ENCODE measurements at regions not wholly inside any gene's neighbourhood (a gene's known extent, or its start where the extent isn't known, plus 50 kb on each side); places are given as distances from the start of the nearest gene placed in this dataset.
"Not testable (repeated sequence)": the region's sequence is repeated elsewhere in the genome, so short reads cannot be mapped to it uniquely, and the experiment has no call there.

- not testable (repeated sequence) for TF ChIP-seq CTCF (IDR thresholded peaks at IDR 0.05 in 2 of 3, conservative IDR thresholded peaks at IDR 0.05 in 1 of 3; ENCODE audit: borderline replicate concordance in 1 of 3, insufficient read depth in 1 of 3, low read depth in 2 of 3, low read length in 2 of 3); POLR2A (IDR thresholded peaks at IDR 0.05; ENCODE audit: borderline replicate concordance, extremely low read depth, insufficient read depth, insufficient read length); EZH2 (IDR thresholded peaks at IDR 0.05); ZBTB33 (IDR thresholded peaks at IDR 0.05; ENCODE audit: extremely low read depth, insufficient replicate concordance, low read length); REST (IDR thresholded peaks at IDR 0.05; ENCODE audit: low read depth); RAD21 (IDR thresholded peaks at IDR 0.05; ENCODE audit: low read depth)
Observed at GRCh38 chr16:13352796-13353195, 451.4 kb downstream of the SHISA9 start.
